ENCODE measurements at regions not wholly inside any gene's neighbourhood (a gene's known extent, or its start where the extent isn't known, plus 50 kb on each side); places are given as distances from the start of the nearest gene placed in this dataset.
A peak's percentile ranks its signal among the peaks of the same experiment; 100 is the strongest.

DNA sequence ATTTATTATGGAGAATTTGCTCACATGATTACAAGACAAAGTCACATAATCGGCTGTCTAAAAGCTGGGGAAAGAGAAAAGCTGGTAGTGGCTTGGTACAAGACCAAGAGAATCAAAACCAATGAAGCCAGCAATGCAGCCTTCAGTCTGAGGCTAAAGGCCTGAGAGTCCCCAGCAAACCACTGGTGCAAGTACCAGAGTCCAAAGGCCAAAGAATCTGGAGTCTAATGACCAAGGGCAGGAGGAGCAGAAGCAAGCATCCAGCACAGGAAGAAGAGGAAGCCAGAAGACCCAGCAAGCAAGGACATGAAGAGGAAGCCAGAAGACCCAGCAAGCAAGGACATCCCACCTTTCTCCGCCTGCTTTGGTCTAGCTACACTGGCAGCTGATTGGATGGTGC, 250.6 kb upstream of the SALL1 start:
- no peak overlapping the region for H3K4me3 ChIP-seq (ENCODE audit: insufficient read depth, low read depth, low read length)
- no peaks in the 10 kb centered on the region for H3K9me3 ChIP-seq (ENCODE audit: control insufficient read depth, low read length)
- no peaks in the 10 kb centered on the region for H3K4me1 ChIP-seq (ENCODE audit: control insufficient read depth, insufficient read depth, low read length)
- WGBS, 2 experiments: 94 to 98% methylated on average over 2 of the region's 2 CpGs
- H3K27me3 ChIP-seq (ENCODE audit: control insufficient read depth, insufficient read depth, low read length, poor library complexity, severe bottlenecking): no peaks in the 10 kb centered on the region
- no peaks in the 10 kb centered on the region for H3K36me3 ChIP-seq (ENCODE audit: control insufficient read depth, insufficient read depth, low read length)
- no peak overlapping the region for H3K27ac ChIP-seq (ENCODE audit: insufficient read depth, low read depth, low read length, poor library complexity, severe bottlenecking)

DNA sequence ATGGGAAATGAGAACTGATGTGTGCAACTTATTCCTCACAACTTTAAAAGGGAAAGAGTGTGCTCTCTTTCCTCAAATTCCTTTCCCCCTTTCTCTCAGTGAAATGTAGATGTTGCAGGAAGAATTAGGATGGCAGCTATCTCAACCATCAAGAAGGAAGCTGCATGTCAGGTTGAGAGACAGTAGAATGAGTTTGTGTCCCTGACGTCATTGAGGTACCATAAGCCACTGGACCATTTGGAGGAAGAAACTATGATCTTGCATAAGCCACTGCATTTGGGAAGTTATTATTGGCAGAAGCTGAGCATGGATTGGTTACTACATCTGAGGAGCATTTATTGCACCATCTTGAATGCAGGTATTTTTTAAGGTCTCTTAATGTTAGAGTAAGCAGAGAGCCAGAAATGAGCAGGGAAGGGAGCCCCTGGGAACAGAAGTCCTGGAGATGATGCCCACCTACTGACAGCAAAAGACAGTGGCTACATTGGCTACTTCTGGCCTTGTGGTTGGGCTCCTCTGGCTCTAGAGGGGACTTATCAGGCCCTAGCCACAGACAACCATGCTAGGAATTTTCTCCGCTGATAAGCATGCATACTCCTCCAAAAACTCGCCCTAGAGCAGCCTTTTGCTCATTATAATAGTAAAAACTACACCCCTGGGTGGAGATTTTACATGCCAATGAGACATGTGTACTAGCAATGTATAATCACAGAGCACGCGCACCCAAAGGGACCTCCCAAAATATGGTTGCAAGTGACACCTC, 249.0 kb upstream of the SALL1 start:
- Histone ChIP-seq H3K27ac (ENCODE audit: insufficient read depth, low read depth, low read length, poor library complexity, severe bottlenecking) (no peak overlapping the region), H3K36me3 (ENCODE audit: control insufficient read depth, insufficient read depth, low read length) (no peaks in the 10 kb centered on the region), H3K27me3 (ENCODE audit: control insufficient read depth, insufficient read depth, low read length, poor library complexity, severe bottlenecking) (no peaks in the 10 kb centered on the region), H3K9me3 (ENCODE audit: control insufficient read depth, low read length) (no peaks in the 10 kb centered on the region), H3K4me1 (ENCODE audit: control insufficient read depth, insufficient read depth, low read length) (no peaks in the 10 kb centered on the region), H3K4me3 (ENCODE audit: insufficient read depth, low read depth, low read length) (no peak overlapping the region)
- 92 to 93% methylated on average over 5 of the region's 5 CpGs for WGBS, 2 experiments

DNA sequence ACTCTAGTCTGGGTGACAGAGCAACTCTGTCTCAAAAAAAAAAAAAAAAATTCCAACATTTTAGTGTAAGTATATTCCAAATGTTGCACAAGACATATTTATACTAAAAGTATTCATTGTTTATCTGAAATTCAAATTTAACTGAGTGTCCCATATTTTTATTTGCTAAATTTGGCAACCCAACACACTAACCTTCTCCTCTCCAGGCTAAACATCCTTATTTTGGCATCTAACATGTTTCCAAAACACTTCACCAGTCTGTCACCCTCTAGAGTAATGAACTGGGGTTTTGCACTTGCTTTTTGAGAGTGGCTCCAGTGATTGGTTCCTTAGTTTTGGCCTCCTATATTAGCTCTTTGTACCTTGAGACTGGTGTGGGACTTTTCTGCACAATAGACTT, 243.4 kb upstream of the SALL1 start:
- Histone ChIP-seq H3K27me3 (ENCODE audit: control insufficient read depth, insufficient read depth, low read length, poor library complexity, severe bottlenecking) (no peaks in the 10 kb centered on the region), H3K9me3 (ENCODE audit: control insufficient read depth, low read length) (no peaks in the 10 kb centered on the region), H3K4me3 (ENCODE audit: insufficient read depth, low read depth, low read length) (no peak overlapping the region), H3K4me1 (ENCODE audit: control insufficient read depth, insufficient read depth, low read length) (peaks cover 19% of the 10 kb centered on the region), H3K36me3 (ENCODE audit: control insufficient read depth, insufficient read depth, low read length) (no peaks in the 10 kb centered on the region), H3K27ac (ENCODE audit: insufficient read depth, low read depth, low read length, poor library complexity, severe bottlenecking) (no peak overlapping the region)

DNA sequence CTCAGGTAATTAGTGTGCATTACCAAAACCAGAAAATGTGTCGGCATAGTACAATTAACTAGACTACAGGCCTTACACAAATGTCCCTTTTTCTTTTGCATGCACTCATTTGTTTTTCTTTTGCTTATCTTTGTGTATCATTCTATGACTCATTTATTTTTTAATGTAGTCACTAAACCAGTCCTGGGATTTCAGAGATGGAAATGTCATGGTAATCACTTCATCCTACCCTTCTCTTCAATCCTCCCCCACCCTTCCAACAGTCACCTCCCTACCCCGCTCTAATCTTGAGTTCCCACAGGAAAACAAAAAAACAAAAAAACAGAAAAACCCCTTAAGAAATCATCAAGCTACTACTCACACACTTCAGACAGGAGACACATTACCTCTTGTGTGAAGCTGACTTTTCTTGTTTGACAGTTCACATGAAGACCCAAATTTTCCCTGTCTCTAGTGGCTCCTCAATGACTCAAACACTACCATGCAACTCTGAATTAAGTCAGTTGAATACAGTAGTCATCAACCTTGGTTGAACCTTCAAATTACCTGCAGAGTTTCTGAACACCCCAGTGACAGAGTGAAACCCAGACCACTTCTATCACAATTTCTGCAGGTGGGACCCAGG, 242.4 kb upstream of the SALL1 start:
- Histone ChIP-seq H3K4me3 (ENCODE audit: insufficient read depth, low read depth, low read length) (no peak overlapping the region), H3K4me1 (ENCODE audit: control insufficient read depth, insufficient read depth, low read length) (peaks cover 19% of the 10 kb centered on the region), H3K36me3 (ENCODE audit: control insufficient read depth, insufficient read depth, low read length) (no peaks in the 10 kb centered on the region), H3K27me3 (ENCODE audit: control insufficient read depth, insufficient read depth, low read length, poor library complexity, severe bottlenecking) (no peaks in the 10 kb centered on the region), H3K9me3 (ENCODE audit: control insufficient read depth, low read length) (no peaks in the 10 kb centered on the region), H3K27ac (ENCODE audit: insufficient read depth, low read depth, low read length, poor library complexity, severe bottlenecking) (no peak overlapping the region)
- 92 to 100% methylated on average over 2 of the region's 2 CpGs for WGBS, 2 experiments

DNA sequence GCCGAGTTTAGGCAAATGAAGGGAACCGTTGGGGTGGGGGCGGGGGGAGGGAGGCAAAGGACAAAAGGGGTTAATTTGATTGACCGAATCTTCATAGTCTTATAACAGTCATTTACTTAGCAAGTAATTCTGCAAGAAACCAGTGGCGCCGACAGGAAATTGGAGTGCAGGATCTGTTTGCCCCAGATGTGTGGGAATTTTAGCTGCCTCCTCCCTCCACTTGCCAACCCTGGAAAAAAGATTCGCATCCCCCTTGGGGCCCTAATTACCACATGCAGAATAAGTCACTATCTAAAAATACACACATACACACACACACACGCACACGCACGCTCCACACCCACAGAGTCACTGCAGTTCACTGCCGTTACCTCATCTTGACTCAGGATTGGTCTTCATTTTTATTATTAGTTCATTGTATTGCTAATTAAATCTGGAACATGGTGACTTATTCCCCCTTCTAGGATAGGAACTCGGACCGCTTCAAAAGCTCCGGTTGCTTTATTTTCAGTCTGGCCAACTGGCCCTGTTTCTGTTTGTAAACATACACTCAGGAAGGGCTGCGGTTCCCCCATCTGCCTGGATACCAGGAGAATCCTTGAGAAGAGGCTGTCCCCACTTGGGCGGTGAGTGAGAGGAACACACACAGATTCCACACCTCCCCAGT, 241.6 kb upstream of the SALL1 start:
- WGBS, 2 experiments: 12 to 15% methylated on average over 16 of the region's 16 CpGs
- Histone ChIP-seq H3K4me3 (ENCODE audit: insufficient read depth, low read depth, low read length) (no peak overlapping the region), H3K36me3 (ENCODE audit: control insufficient read depth, insufficient read depth, low read length) (no peaks in the 10 kb centered on the region), H3K4me1 (ENCODE audit: control insufficient read depth, insufficient read depth, low read length) (peaks cover 19% of the 10 kb centered on the region), H3K27me3 (ENCODE audit: control insufficient read depth, insufficient read depth, low read length, poor library complexity, severe bottlenecking) (no peaks in the 10 kb centered on the region), H3K9me3 (ENCODE audit: control insufficient read depth, low read length) (no peaks in the 10 kb centered on the region), H3K27ac (ENCODE audit: insufficient read depth, low read depth, low read length, poor library complexity, severe bottlenecking) (peak overlapping the region; percentile 79)

DNA sequence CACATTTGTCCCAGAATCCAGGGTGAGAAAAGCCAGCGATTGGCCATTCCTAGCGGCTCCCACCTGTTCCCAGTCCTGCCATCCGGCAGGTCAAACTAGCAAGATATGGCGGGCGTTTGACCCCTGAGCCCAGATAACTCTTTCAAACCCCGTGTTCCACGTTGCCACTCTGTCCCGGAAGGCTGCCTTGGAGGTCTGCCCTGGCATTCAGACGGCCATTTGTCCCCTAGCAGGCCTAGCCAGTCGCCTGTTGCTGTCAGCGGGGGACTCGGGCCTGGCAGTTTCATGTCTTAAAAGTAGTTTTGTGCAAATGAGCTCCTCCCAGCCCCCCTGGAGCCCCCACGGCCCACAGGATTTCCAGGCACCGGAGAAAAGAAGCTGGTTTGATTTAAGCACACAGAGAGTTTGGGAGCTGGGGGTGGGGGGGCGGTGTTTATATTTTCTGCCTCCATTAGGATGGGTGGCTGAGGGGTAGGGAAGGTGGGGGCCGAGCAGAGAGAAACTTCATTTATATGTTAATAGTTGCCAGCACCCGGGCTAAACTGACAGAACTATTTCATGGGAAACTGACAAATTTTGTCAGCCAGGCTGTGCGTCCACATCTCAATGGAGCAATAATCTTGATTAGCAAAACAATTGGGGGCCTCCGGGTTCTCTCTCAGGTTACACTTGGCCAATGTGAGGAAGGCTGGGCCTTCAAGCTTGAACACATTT, 240.9 kb upstream of the SALL1 start:
- Histone ChIP-seq H3K4me1 (ENCODE audit: control insufficient read depth, insufficient read depth, low read length) (peaks cover 19% of the 10 kb centered on the region), H3K9me3 (ENCODE audit: control insufficient read depth, low read length) (no peaks in the 10 kb centered on the region), H3K27ac (ENCODE audit: insufficient read depth, low read depth, low read length, poor library complexity, severe bottlenecking) (peak overlapping the region; percentile 79), H3K36me3 (ENCODE audit: control insufficient read depth, insufficient read depth, low read length) (no peaks in the 10 kb centered on the region), H3K4me3 (ENCODE audit: insufficient read depth, low read depth, low read length) (no peak overlapping the region), H3K27me3 (ENCODE audit: control insufficient read depth, insufficient read depth, low read length, poor library complexity, severe bottlenecking) (no peaks in the 10 kb centered on the region)
- 2% methylated on average over 19 of the region's 19 CpGs for WGBS, 2 experiments

DNA sequence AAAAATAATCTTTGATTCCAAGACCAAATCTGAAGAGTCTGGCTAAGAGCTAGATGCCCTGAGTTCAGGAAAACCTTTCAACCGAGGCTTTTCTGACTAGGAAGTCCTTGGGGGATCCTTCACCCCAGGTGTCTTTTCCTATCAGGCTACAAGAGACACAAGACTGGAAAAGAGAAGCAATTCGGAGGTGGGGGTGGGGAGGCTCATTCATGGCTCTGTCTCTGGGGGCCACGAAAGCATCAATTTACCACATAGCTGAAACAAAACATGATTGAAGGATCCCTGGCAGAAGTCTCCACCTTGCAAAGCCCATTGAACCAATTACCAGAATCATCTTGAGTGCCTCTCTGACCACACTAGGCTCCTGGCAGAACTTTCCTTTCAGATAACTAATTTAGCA, 239.8 kb upstream of the SALL1 start:
- Histone ChIP-seq H3K9me3 (ENCODE audit: control insufficient read depth, low read length) (no peaks in the 10 kb centered on the region), H3K27ac (ENCODE audit: insufficient read depth, low read depth, low read length, poor library complexity, severe bottlenecking) (no peak overlapping the region), H3K4me1 (ENCODE audit: control insufficient read depth, insufficient read depth, low read length) (peaks cover 19% of the 10 kb centered on the region), H3K4me3 (ENCODE audit: insufficient read depth, low read depth, low read length) (no peak overlapping the region), H3K36me3 (ENCODE audit: control insufficient read depth, insufficient read depth, low read length) (no peaks in the 10 kb centered on the region), H3K27me3 (ENCODE audit: control insufficient read depth, insufficient read depth, low read length, poor library complexity, severe bottlenecking) (no peaks in the 10 kb centered on the region)
- WGBS, 2 experiments: 0 to 3% methylated on average over 3 of the region's 3 CpGs

DNA sequence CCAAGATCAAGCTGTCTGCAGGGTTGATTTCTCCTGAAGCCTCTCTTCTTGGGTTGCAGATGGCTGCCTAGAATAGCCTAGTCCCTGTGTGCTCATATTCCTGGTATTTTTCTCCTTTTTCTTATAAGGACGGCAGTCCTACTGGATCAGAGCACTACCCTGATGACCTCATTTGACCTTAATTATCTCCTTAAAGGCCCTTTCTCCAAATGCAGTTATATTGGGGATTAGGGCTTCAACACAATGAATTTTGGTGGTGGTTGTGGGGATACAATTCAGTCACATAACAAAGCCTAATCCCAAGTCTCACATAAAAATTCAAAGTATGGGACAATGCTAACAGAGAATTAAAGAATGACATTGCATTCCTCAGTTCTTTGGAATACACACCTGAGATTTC, 238.8 kb upstream of the SALL1 start:
- H3K4me3 ChIP-seq (ENCODE audit: insufficient read depth, low read depth, low read length): no peak overlapping the region
- H3K9me3 ChIP-seq (ENCODE audit: control insufficient read depth, low read length): no peaks in the 10 kb centered on the region
- 43 to 50% methylated on average over 1 of the region's 1 CpG for whole genome bisulfite sequencing, 2 experiments

DNA sequence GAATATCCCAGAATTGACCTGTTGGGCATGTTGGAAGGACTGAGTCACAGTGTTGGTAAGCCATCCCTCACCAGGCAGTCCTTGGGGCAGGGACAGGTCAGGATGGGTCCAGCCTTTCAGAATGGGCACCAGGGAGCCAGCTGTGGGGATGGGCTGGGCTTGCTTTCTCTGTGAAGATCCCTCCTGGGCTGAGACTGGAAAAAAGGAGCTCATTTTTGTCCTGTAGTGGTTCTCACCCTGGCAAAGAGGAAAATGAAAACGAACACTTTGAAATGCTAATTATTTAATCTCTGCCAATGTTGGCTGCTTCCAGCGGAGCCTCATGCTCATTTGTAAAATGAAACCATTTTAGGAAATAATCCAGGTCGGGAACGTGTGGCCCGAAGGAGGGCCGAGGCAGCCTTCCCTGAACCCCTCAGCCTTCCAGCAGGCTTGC, 237.5 kb upstream of the SALL1 start:
- peaks cover 19% of the 10 kb centered on the region for H3K4me1 ChIP-seq (ENCODE audit: control insufficient read depth, insufficient read depth, low read length)
- 69 to 72% methylated on average over 6 of the region's 6 CpGs for WGBS, 2 experiments
- H3K36me3 ChIP-seq (ENCODE audit: control insufficient read depth, insufficient read depth, low read length): no peaks in the 10 kb centered on the region
- no peaks in the 10 kb centered on the region for H3K9me3 ChIP-seq (ENCODE audit: control insufficient read depth, low read length)
- no peak overlapping the region for H3K27ac ChIP-seq (ENCODE audit: insufficient read depth, low read depth, low read length, poor library complexity, severe bottlenecking)
- H3K4me3 ChIP-seq (ENCODE audit: insufficient read depth, low read depth, low read length): no peak overlapping the region
- H3K27me3 ChIP-seq (ENCODE audit: control insufficient read depth, insufficient read depth, low read length, poor library complexity, severe bottlenecking): no peaks in the 10 kb centered on the region

More for the DNA sequence above, 238.8 kb upstream of the SALL1 start:
- no peak overlapping the region for H3K27ac ChIP-seq (ENCODE audit: insufficient read depth, low read depth, low read length, poor library complexity, severe bottlenecking)
- H3K4me1 ChIP-seq (ENCODE audit: control insufficient read depth, insufficient read depth, low read length): peaks cover 19% of the 10 kb centered on the region
- no peaks in the 10 kb centered on the region for H3K27me3 ChIP-seq (ENCODE audit: control insufficient read depth, insufficient read depth, low read length, poor library complexity, severe bottlenecking)
- no peaks in the 10 kb centered on the region for H3K36me3 ChIP-seq (ENCODE audit: control insufficient read depth, insufficient read depth, low read length)

DNA sequence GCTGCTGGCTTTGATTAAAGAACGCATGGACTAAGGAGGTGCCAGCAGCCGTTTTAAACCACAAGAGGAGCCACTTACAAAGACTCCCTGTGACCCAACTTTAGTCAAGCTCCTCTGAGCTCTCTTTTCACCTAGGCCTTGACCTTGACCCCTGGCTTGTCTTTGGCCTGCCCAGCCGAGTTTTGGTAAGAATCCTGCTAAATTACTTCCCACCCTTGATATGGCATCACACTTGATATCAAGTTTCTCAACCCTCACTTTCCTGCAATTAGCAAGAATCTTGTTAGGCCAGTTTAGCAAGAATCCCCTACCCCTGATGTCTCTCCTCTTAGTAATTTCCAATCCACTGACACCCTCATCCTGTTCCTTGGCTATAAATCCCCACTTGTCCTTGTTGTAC, 232.8 kb upstream of the SALL1 start:
- Histone ChIP-seq H3K27ac (ENCODE audit: insufficient read depth, low read depth, low read length, poor library complexity, severe bottlenecking) (no peak overlapping the region), H3K9me3 (ENCODE audit: control insufficient read depth, low read length) (no peaks in the 10 kb centered on the region), H3K4me1 (ENCODE audit: control insufficient read depth, insufficient read depth, low read length) (no peaks in the 10 kb centered on the region), H3K4me3 (ENCODE audit: insufficient read depth, low read depth, low read length) (no peak overlapping the region), H3K27me3 (ENCODE audit: control insufficient read depth, insufficient read depth, low read length, poor library complexity, severe bottlenecking) (no peaks in the 10 kb centered on the region), H3K36me3 (ENCODE audit: control insufficient read depth, insufficient read depth, low read length) (no peaks in the 10 kb centered on the region)
- 61 to 67% methylated on average over 3 of the region's 3 CpGs for WGBS, 2 experiments
